ENCODE measurements at regions not wholly inside any gene's neighbourhood (a gene's known extent, or its start where the extent isn't known, plus 50 kb on each side); places are given as distances from the start of the nearest gene placed in this dataset.

GRCh38 chr10:10542477-10542876 is 475.2 kb upstream of the CELF2 start:
- TF ChIP-seq CTCF (IDR thresholded peaks at IDR 0.05) (no peak), POLR2A (IDR thresholded peaks at IDR 0.05) (no peak)
